A549 (cell line): ENCODE measurements at regions not wholly inside any gene's neighbourhood (a gene's known extent, or its start where the extent isn't known, plus 50 kb on each side); places are given as distances from the start of the nearest gene placed in this dataset.

Experiments used
- ATAC-seq, 2 experiments: fragments of 200-7000 bp in 1 of 2; fragments of >200 bp in 1 of 2; cut with Nextera tagmentation in 1 of 2; cut with Tn5 transposase in 1 of 2; 3 replicates each; pipeline versions ENCODE4 v1.8.0 to v1.9.1; 2018 to 2020; ENCODE audit warnings: mild to moderate bottlenecking in 1 of 2, moderate library complexity in 1 of 2
- CTCF ChIA-PET: fragments of 300-600 bp; sonication (Branson Sonifier 250); formaldehyde crosslinking; extraction: SDS; loops from one replicate; lab custom pipeline; 2021; ENCODE audit warnings: antibody characterized with exemption, inconsistent platforms; lab: Yijun Ruan, JAX
- POLR2A ChIA-PET: fragments of 350-600 bp; formaldehyde crosslinking; extraction: SDS; loops from one replicate; lab custom pipeline; 2021; ENCODE audit warnings: antibody characterized with exemption, inconsistent platforms; lab: Yijun Ruan, JAX
- DNase-seq, 2 experiments: peaks; one replicate each; pipeline versions ENCODE4 v3.0.0 to v3.0.0-alpha.2; 2011 to 2016; ENCODE audit warnings: low read depth in 1 of 2, low spot score in 1 of 2
- FAIRE-seq: peaks from 2 replicates; lab custom pipeline; 2011; peaks lifted over from hg19 to GRCh38; lab: Jason Lieb, UNC
- H3K27ac ChIP-seq, 2 experiments: fragments of >200 bp; sonication (Bioruptor Twin); formaldehyde crosslinking; 3 replicates each; pipeline ENCODE4 v1.5.1; 2016 to 2017
- H3K4me1 ChIP-seq: fragments of >200 bp; sonication (Bioruptor Twin); formaldehyde crosslinking; 3 replicates; pipeline ENCODE4 v1.6.1; 2016
- H3K4me2 ChIP-seq: fragments of >200 bp; sonication (Bioruptor Twin); formaldehyde crosslinking; 3 replicates; pipeline ENCODE4 v1.6.1; 2016
- H3K4me3 ChIP-seq: fragments of >200 bp; sonication (Bioruptor Twin); formaldehyde crosslinking; 3 replicates; pipeline ENCODE4 v1.5.1; 2016
- H3K9me3 ChIP-seq: fragments of >200 bp; sonication (Bioruptor Twin); formaldehyde crosslinking; 3 replicates; pipeline ENCODE4 v1.6.1; 2016
- BHLHE40 ChIP-seq: IDR thresholded peaks from 2 replicates; pipeline ENCODE4 v1.6.1; 2012; ENCODE audit warnings: low read depth, low read length, inconsistent platforms
- CBX2 ChIP-seq: fragments of 200-600 bp; sonication (generic); IDR thresholded peaks from 2 replicates; pipeline ENCODE4 v1.6.1; 2016; ENCODE audit warnings: low read depth, mild to moderate bottlenecking, borderline replicate concordance
- CHD2 ChIP-seq: fragments of 150-350 bp; IDR thresholded peaks from 2 replicates; pipeline ENCODE4 v1.6.1; 2014; ENCODE audit warnings: low read length; ENCODE audit not compliant: partially characterized antibody
- EHF ChIP-seq: fragments of 250-450 bp; sonication (Bioruptor Pico); IDR thresholded peaks from 2 replicates; pipeline ENCODE4 v1.5.0; 2020; ENCODE audit warnings: mild to moderate bottlenecking
- EHMT2 ChIP-seq: fragments of 200-600 bp; sonication (generic); IDR thresholded peaks from 2 replicates; pipeline ENCODE4 v1.6.1; 2016; ENCODE audit warnings: antibody characterized with exemption, low read depth, mild to moderate bottlenecking, moderate library complexity
- FOSB ChIP-seq: fragments of 250-450 bp; sonication (Bioruptor Pico); IDR thresholded peaks from 2 replicates; pipeline ENCODE4 v1.5.0; 2020; ENCODE audit warnings: mild to moderate bottlenecking, moderate library complexity
- FOSL2 ChIP-seq, 2 experiments: fragments of 450-650 bp in 1 of 2; fragments of >200 bp in 1 of 2; sonication (Bioruptor Twin) in 1 of 2; formaldehyde crosslinking; IDR thresholded peaks; 2 replicates each; pipeline versions ENCODE4 v1.5.0 to v1.6.1; 2016 to 2020; ENCODE audit warnings: mild to moderate bottlenecking in 1 of 2, moderate library complexity in 1 of 2
- FOXS1 ChIP-seq: fragments of 250-450 bp; sonication (Bioruptor Pico); IDR thresholded peaks from 2 replicates; pipeline ENCODE4 v1.5.0; 2020; ENCODE audit warnings: mild to moderate bottlenecking, moderate library complexity
- HEYL ChIP-seq: fragments of 250-450 bp; sonication (Bioruptor Pico); IDR thresholded peaks from 2 replicates; pipeline ENCODE4 v1.8.0; 2021; ENCODE audit warnings: mild to moderate bottlenecking, moderate library complexity
- JUN ChIP-seq, 2 experiments: fragments of >200 bp; sonication (Bioruptor Twin); formaldehyde crosslinking; IDR thresholded peaks; 2 replicates in 1 of 2; 3 replicates in 1 of 2; pipeline ENCODE4 v1.6.1; 2016 to 2017
- JUNB ChIP-seq: fragments of >200 bp; sonication (Bioruptor Twin); formaldehyde crosslinking; IDR thresholded peaks from 2 replicates; pipeline ENCODE4 v1.6.1; 2016
- KDM5A ChIP-seq: fragments of 200-600 bp; sonication (generic); IDR thresholded peaks from 2 replicates; pipeline ENCODE4 v1.6.1; 2016; ENCODE audit warnings: antibody characterized with exemption, mild to moderate bottlenecking
- MAZ ChIP-seq: fragments of 150-350 bp; IDR thresholded peaks from 2 replicates; pipeline ENCODE4 v1.6.1; 2014; ENCODE audit warnings: antibody characterized with exemption, low read depth, low read length, borderline replicate concordance
- NFE2L2 ChIP-seq: fragments of 150-350 bp; conservative IDR thresholded peaks from 2 replicates; pipeline ENCODE4 v1.6.1; 2014; ENCODE audit warnings: low read length
- POLR2A ChIP-seq: IDR thresholded peaks from 2 replicates; pipeline ENCODE4 v1.6.1; 2012; ENCODE audit warnings: mild to moderate bottlenecking, low read length
- RAD21 ChIP-seq, 2 experiments: fragments of >200 bp in 1 of 2; sonication (Bioruptor Twin) in 1 of 2; formaldehyde crosslinking in 1 of 2; IDR thresholded peaks in 1 of 2; conservative IDR thresholded peaks in 1 of 2; 2 replicates in 1 of 2; 3 replicates in 1 of 2; pipeline ENCODE4 v1.6.1; 2012 to 2018; ENCODE audit warnings: inconsistent platforms in 1 of 2
- RARB ChIP-seq: fragments of 250-450 bp; sonication (Bioruptor Pico); IDR thresholded peaks from 2 replicates; pipeline ENCODE4 v1.8.0; 2021; ENCODE audit warnings: mild to moderate bottlenecking, moderate library complexity
- RCOR1 ChIP-seq: fragments of 150-350 bp; IDR thresholded peaks from 2 replicates; pipeline ENCODE4 v1.6.1; 2014; ENCODE audit warnings: antibody characterized with exemption, low read length, low read depth
- RFX5 ChIP-seq: fragments of 450-650 bp; IDR thresholded peaks from 2 replicates; pipeline ENCODE4 v1.7.1; 2014; ENCODE audit warnings: antibody characterized with exemption, mild to moderate bottlenecking, moderate library complexity
- SMC3 ChIP-seq: fragments of >200 bp; sonication (Bioruptor Twin); formaldehyde crosslinking; IDR thresholded peaks from 3 replicates; pipeline ENCODE4 v1.6.1; 2018; ENCODE audit warnings: inconsistent platforms
- SREBF2 ChIP-seq: fragments of 450-650 bp; IDR thresholded peaks from 2 replicates; pipeline ENCODE4 v1.6.1; 2014; ENCODE audit warnings: mild to moderate bottlenecking, moderate library complexity
- WGBS: methylation state at CpG from one replicate; pipeline ENCODE4 v1.1.6; 2017; ENCODE audit errors: missing lambda C conversion rate; 5-methylcytosine and 5-hydroxymethylcytosine counted together
- TF ChIP-seq, protein P1 (sequence below): fragments of 450-650 bp; IDR thresholded peaks from 2 replicates; pipeline ENCODE4 v1.6.1; 2014; ENCODE audit warnings: antibody characterized with exemption
- TF ChIP-seq, protein P2 (sequence below): fragments of >200 bp; sonication (Bioruptor Twin); formaldehyde crosslinking; IDR thresholded peaks from 3 replicates; pipeline ENCODE4 v1.6.1; 2016
- TF ChIP-seq, protein P3 (sequence below): IDR thresholded peaks from 2 replicates; pipeline ENCODE4 v1.6.1; 2012
- TF ChIP-seq, protein P4 (sequence below): fragments of 200-600 bp; sonication (generic); IDR thresholded peaks from 2 replicates; pipeline ENCODE4 v1.6.1; 2016; ENCODE audit warnings: antibody characterized with exemption, mild to moderate bottlenecking, moderate library complexity
- TF ChIP-seq, protein P5 (sequence below): fragments of >200 bp; sonication (Bioruptor Twin); formaldehyde crosslinking; IDR thresholded peaks from 3 replicates; pipeline ENCODE4 v1.5.1; 2016

DNA sequence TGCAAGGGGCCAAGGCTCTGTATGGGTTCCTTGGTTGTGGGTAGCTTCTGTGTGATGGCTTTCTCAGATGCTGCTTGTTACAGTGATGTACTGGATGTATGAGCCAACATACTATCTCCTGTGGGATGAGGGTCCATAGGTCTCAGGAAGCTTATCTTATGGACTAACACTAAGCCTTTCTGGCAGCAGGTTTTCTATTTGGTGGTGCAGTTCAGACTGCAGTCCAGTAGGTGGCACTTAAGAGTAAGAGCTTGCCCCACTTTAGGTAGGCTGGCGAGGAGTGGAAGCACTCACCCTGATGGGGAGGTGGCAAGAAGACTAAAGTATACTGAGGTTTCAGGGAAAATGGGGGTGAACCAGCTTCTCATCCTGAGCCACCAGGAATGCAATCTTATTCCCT lies 306.7 kb upstream of the MAOA start:
- ATAC-seq, result no peak; a peak in 1 of 6 replicates
- ChIA-PET CTCF (interaction anchor here (0.7 to 2.3 kb wide), 4 partner anchors 11 to 401 kb away, joined by 3 to 8 read pairs (median 4); no protein-coding TSS in a partner anchor), POLR2A (no interaction called here)
- no peak for FAIRE-seq
- TF ChIP-seq JUNB (no peak), RAD21 (conservative IDR thresholded peaks at IDR 0.05 in 1 of 2, IDR thresholded peaks at IDR 0.05 in 1 of 2) (peak; percentile 23 to 43; a peak in 3 of 5 replicates), NFE2L2 (no peak), RCOR1 (no peak), FOXS1 (CRISPR knock-in tag) (no peak), CBX2 (no peak), POLR2A (no peak)
- TF ChIP-seq, protein P1, sequence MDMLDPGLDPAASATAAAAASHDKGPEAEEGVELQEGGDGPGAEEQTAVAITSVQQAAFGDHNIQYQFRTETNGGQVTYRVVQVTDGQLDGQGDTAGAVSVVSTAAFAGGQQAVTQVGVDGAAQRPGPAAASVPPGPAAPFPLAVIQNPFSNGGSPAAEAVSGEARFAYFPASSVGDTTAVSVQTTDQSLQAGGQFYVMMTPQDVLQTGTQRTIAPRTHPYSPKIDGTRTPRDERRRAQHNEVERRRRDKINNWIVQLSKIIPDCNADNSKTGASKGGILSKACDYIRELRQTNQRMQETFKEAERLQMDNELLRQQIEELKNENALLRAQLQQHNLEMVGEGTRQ, result no peak
- Histone ChIP-seq H3K4me1 (no peaks in the 10 kb centered on the region), H3K4me3 (no peak overlapping the region), H3K4me2 (no peak overlapping the region), H3K9me3 (no peaks in the 10 kb centered on the region), H3K27ac (no peak overlapping the region)
- DNase-seq, result peak; percentile 1 to 33
- 0% methylated on average over 1 of the region's 1 CpG for WGBS

DNA sequence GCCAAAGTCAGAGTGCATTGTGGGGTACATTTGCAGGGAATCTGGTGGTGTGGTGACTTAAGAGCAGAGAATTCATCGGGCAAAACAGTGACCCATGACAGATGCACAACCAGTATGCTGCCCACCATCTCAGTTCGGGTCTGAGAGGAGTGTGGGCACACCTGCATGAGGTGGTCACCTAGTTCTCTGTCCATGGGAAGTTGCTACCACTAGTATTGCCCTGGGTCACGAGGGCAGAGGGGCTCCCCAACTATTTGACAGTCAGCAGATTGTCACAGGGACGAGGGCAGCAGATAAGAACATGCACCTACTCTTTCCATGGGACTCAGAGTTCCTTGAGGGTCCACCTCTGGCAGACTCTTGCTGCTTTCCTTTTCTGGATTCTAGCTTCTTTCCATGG lies 305.2 kb upstream of the MAOA start:
- ChIA-PET CTCF (no interaction called here), POLR2A (no interaction called here)
- H3K27ac ChIP-seq, result no peak overlapping the region
- H3K4me1 ChIP-seq, result no peaks in the 10 kb centered on the region
- 0% methylated on average over 2 of the region's 4 CpGs for WGBS
- no peak for FAIRE-seq
- no peak for DNase-seq
- H3K4me2 ChIP-seq, result no peak overlapping the region
- no peaks in the 10 kb centered on the region for H3K9me3 ChIP-seq
- ATAC-seq, result no peak
- H3K4me3 ChIP-seq, result no peak overlapping the region
- TF ChIP-seq, protein P2, sequence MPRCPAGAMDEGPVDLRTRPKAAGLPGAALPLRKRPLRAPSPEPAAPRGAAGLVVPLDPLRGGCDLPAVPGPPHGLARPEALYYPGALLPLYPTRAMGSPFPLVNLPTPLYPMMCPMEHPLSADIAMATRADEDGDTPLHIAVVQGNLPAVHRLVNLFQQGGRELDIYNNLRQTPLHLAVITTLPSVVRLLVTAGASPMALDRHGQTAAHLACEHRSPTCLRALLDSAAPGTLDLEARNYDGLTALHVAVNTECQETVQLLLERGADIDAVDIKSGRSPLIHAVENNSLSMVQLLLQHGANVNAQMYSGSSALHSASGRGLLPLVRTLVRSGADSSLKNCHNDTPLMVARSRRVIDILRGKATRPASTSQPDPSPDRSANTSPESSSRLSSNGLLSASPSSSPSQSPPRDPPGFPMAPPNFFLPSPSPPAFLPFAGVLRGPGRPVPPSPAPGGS, result no peak
- TF ChIP-seq NFE2L2 (no peak), RFX5 (no peak), EHF (CRISPR knock-in tag) (no peak), JUN (IDR thresholded peaks at IDR 0.05) (no peak), HEYL (CRISPR knock-in tag) (no peak), FOSL2 (IDR thresholded peaks at IDR 0.05) (no peak), FOSL2 (CRISPR knock-in tag; IDR thresholded peaks at IDR 0.05) (no peak), BHLHE40 (no peak), EHMT2 (no peak), SMC3 (no peak)
- TF ChIP-seq, protein P3, sequence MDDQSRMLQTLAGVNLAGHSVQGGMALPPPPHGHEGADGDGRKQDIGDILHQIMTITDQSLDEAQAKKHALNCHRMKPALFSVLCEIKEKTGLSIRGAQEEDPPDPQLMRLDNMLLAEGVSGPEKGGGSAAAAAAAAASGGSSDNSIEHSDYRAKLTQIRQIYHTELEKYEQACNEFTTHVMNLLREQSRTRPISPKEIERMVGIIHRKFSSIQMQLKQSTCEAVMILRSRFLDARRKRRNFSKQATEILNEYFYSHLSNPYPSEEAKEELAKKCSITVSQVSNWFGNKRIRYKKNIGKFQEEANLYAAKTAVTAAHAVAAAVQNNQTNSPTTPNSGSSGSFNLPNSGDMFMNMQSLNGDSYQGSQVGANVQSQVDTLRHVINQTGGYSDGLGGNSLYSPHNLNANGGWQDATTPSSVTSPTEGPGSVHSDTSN, result no peak

DNA sequence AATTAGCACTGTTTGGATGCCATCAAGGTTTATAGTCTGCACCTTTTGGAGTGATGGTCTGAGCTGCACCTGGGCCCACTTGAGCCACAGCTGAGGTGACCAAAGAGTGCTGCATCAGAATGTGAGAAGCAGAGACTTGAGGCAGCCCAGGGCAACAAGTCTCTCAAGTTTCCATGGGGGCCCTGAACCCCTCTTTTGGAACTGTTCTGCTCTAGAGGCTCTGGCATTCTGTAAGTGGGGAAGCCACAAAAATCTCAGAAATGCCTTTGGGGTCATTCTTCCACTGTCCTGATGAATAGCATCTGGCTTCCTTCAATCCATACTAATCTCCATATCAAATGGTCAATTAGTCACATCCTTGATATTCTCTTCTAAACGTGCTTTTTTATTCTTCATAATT lies 298.4 kb upstream of the MAOA start:
- CTCF ChIA-PET, result no interaction called here
- TF ChIP-seq CHD2 (no peak), SREBF2 (no peak), FOXS1 (CRISPR knock-in tag) (no peak), MAZ (no peak), FOSB (CRISPR knock-in tag) (no peak), CBX2 (no peak), RARB (no peak), POLR2A (no peak), KDM5A (no peak)
- TF ChIP-seq, protein P4, sequence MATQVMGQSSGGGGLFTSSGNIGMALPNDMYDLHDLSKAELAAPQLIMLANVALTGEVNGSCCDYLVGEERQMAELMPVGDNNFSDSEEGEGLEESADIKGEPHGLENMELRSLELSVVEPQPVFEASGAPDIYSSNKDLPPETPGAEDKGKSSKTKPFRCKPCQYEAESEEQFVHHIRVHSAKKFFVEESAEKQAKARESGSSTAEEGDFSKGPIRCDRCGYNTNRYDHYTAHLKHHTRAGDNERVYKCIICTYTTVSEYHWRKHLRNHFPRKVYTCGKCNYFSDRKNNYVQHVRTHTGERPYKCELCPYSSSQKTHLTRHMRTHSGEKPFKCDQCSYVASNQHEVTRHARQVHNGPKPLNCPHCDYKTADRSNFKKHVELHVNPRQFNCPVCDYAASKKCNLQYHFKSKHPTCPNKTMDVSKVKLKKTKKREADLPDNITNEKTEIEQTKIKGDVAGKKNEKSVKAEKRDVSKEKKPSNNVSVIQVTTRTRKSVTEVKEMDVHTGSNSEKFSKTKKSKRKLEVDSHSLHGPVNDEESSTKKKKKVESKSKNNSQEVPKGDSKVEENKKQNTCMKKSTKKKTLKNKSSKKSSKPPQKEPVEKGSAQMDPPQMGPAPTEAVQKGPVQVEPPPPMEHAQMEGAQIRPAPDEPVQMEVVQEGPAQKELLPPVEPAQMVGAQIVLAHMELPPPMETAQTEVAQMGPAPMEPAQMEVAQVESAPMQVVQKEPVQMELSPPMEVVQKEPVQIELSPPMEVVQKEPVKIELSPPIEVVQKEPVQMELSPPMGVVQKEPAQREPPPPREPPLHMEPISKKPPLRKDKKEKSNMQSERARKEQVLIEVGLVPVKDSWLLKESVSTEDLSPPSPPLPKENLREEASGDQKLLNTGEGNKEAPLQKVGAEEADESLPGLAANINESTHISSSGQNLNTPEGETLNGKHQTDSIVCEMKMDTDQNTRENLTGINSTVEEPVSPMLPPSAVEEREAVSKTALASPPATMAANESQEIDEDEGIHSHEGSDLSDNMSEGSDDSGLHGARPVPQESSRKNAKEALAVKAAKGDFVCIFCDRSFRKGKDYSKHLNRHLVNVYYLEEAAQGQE, result no peak
- TF ChIP-seq, protein P5, sequence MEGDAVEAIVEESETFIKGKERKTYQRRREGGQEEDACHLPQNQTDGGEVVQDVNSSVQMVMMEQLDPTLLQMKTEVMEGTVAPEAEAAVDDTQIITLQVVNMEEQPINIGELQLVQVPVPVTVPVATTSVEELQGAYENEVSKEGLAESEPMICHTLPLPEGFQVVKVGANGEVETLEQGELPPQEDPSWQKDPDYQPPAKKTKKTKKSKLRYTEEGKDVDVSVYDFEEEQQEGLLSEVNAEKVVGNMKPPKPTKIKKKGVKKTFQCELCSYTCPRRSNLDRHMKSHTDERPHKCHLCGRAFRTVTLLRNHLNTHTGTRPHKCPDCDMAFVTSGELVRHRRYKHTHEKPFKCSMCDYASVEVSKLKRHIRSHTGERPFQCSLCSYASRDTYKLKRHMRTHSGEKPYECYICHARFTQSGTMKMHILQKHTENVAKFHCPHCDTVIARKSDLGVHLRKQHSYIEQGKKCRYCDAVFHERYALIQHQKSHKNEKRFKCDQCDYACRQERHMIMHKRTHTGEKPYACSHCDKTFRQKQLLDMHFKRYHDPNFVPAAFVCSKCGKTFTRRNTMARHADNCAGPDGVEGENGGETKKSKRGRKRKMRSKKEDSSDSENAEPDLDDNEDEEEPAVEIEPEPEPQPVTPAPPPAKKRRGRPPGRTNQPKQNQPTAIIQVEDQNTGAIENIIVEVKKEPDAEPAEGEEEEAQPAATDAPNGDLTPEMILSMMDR, result no peak
- TF ChIP-seq, protein P3, result no peak

More for the DNA sequence above, 298.4 kb upstream of the MAOA start:
- DNase-seq (no peak), FAIRE-seq (no peak), ATAC-seq (no peak)
- Histone ChIP-seq H3K4me1 (no peaks in the 10 kb centered on the region), H3K27ac (no peak overlapping the region), H3K4me3 (no peak overlapping the region), H3K4me2 (no peak overlapping the region), H3K9me3 (no peaks in the 10 kb centered on the region)
- POLR2A ChIA-PET, result no interaction called here
- 0% methylated on average over 1 of the region's 1 CpG for WGBS
